IMR-90 (cell line): ENCODE measurements at regions not wholly inside any gene's neighbourhood (a gene's known extent, or its start where the extent isn't known, plus 50 kb on each side); places are given as distances from the start of the nearest gene placed in this dataset.
A peak's percentile ranks its signal among the peaks of the same experiment; 100 is the strongest.

ENCODE experiments used
- ATAC-seq: fragments of 200-7000 bp; cut with Tn5 transposase; 2 replicates; pipeline ENCODE4 v1.9.1; 2020; ENCODE audit warnings: low read depth, mild to moderate bottlenecking, moderate library complexity
- BruUV-seq: library from RNA; stranded (reverse); fragments of 400-500 nt; replicated peaks from 2 replicates; lab custom pipeline; 2021; lab: Mats Ljungman, UMichigan
- CTCF ChIA-PET: fragments of 300-600 bp; formaldehyde crosslinking; extraction: SDS; loops from one replicate; lab custom pipeline; 2021; ENCODE audit warnings: antibody characterized with exemption; lab: Yijun Ruan, JAX
- POLR2A ChIA-PET: fragments of 300-600 bp; sonication (Branson Sonifier 250); formaldehyde crosslinking; loops from one replicate; lab custom pipeline; 2022; ENCODE audit warnings: antibody characterized with exemption; ENCODE audit not compliant: unreplicated experiment; lab: Charles Lee
- DNase-seq: peaks from one replicate; pipeline ENCODE4 v3.0.0; 2013
- H2AFZ ChIP-seq: replicated peaks from 2 replicates; pipeline ENCODE3; 2013; ENCODE audit warnings: low read length, mild to moderate bottlenecking; ENCODE audit not compliant: poor library complexity
- H2AK5ac ChIP-seq: 2 replicates; pipeline ENCODE4 v1.6.1; 2013; ENCODE audit warnings: low read depth, low read length, inconsistent platforms
- H2AK9ac ChIP-seq: replicated peaks from 2 replicates; pipeline ENCODE3; 2013; ENCODE audit warnings: mild to moderate bottlenecking, low read depth, low read length, moderate library complexity; ENCODE audit not compliant: poor library complexity
- H2BK120ac ChIP-seq: 2 replicates; pipeline ENCODE4 v1.6.1; 2013; ENCODE audit warnings: low read depth, low read length, inconsistent platforms
- H2BK15ac ChIP-seq: 3 replicates; pipeline ENCODE4 v1.6.1; 2013; ENCODE audit warnings: low read depth, low read length, inconsistent platforms
- H2BK20ac ChIP-seq: 2 replicates; pipeline ENCODE4 v1.6.1; 2013; ENCODE audit warnings: low read depth, mild to moderate bottlenecking, inconsistent platforms, low read length, moderate library complexity
- H2BK5ac ChIP-seq: 2 replicates; pipeline ENCODE4 v1.6.1; 2013; ENCODE audit warnings: mild to moderate bottlenecking, low read depth, low read length, inconsistent platforms; ENCODE audit not compliant: poor library complexity, severe bottlenecking
- H3K14ac ChIP-seq: replicated peaks from 2 replicates; pipeline ENCODE4 v1.6.1; 2013; ENCODE audit warnings: low read depth, low read length, inconsistent platforms
- H3K18ac ChIP-seq: 2 replicates; pipeline ENCODE4 v1.6.1; 2013; ENCODE audit warnings: low read depth, low read length, control low read depth
- H3K23ac ChIP-seq: 2 replicates; pipeline ENCODE4 v1.6.1; 2013; ENCODE audit warnings: low read depth, low read length, inconsistent platforms
- H3K27ac ChIP-seq: 2 replicates; pipeline ENCODE4 v1.5.1; 2013; ENCODE audit warnings: mild to moderate bottlenecking, control low read depth, low read length; ENCODE audit not compliant: insufficient read depth
- H3K27me3 ChIP-seq: 2 replicates; pipeline ENCODE4 v1.6.1; 2013; ENCODE audit warnings: low read length; ENCODE audit not compliant: control insufficient read depth, insufficient read depth
- H3K36me3 ChIP-seq: 2 replicates; pipeline ENCODE4 v1.6.1; 2013; ENCODE audit warnings: low read length, mixed read lengths; ENCODE audit not compliant: control insufficient read depth, insufficient read depth
- H3K4ac ChIP-seq: 2 replicates; pipeline ENCODE4 v1.6.1; 2013; ENCODE audit warnings: low read depth, low read length, inconsistent platforms
- H3K4me1 ChIP-seq: 2 replicates; pipeline ENCODE4 v1.6.1; 2013; ENCODE audit warnings: low read length, mixed read lengths; ENCODE audit not compliant: control insufficient read depth, insufficient read depth
- H3K4me2 ChIP-seq: 2 replicates; pipeline ENCODE4 v1.6.1; 2013; ENCODE audit warnings: low read depth, mild to moderate bottlenecking, control low read depth, low read length, moderate library complexity
- H3K4me3 ChIP-seq: 2 replicates; pipeline ENCODE4 v1.5.1; 2013; ENCODE audit warnings: low read depth, mild to moderate bottlenecking, control low read depth, low read length, moderate library complexity; ENCODE audit not compliant: insufficient read depth
- H3K56ac ChIP-seq: 2 replicates; pipeline ENCODE4 v1.6.1; 2013; ENCODE audit warnings: low read length, inconsistent platforms; ENCODE audit not compliant: insufficient read depth; ENCODE audit errors: extremely low read depth
- H3K79me1 ChIP-seq, 2 experiments: 2 replicates each; pipeline ENCODE4 v1.6.1; 2013; ENCODE audit warnings: low read length in 2 of 2, inconsistent platforms in 1 of 2, low read depth in 1 of 2
- H3K9ac ChIP-seq: 2 replicates; pipeline ENCODE4 v1.6.1; 2013; ENCODE audit warnings: low read depth, low read length, control low read depth
- H3K9me1 ChIP-seq: 2 replicates; pipeline ENCODE4 v1.6.1; 2013; ENCODE audit warnings: low read length, inconsistent platforms; ENCODE audit not compliant: insufficient read depth
- H3K9me3 ChIP-seq: 2 replicates; pipeline ENCODE4 v1.6.1; 2013; ENCODE audit warnings: low read length; ENCODE audit not compliant: control insufficient read depth, insufficient read depth
- H4K20me1 ChIP-seq: 2 replicates; pipeline ENCODE4 v1.6.1; 2013; ENCODE audit warnings: low read length, inconsistent platforms; ENCODE audit not compliant: insufficient read depth
- H4K5ac ChIP-seq: 2 replicates; pipeline ENCODE4 v1.6.1; 2013; ENCODE audit warnings: mild to moderate bottlenecking, low read depth, low read length, control low read depth
- H4K8ac ChIP-seq, 2 experiments: 2 replicates each; pipeline ENCODE4 v1.6.1; 2013; ENCODE audit warnings: low read depth in 2 of 2, low read length in 2 of 2, control low read depth in 1 of 2, inconsistent platforms in 1 of 2
- H4K91ac ChIP-seq: 2 replicates; pipeline ENCODE4 v1.6.1; 2013; ENCODE audit warnings: low read depth, low read length, inconsistent platforms; ENCODE audit not compliant: insufficient read depth
- BHLHE40 ChIP-seq: fragments of 150-350 bp; IDR thresholded peaks from 2 replicates; pipeline ENCODE4 v1.6.1; 2016; ENCODE audit warnings: mild to moderate bottlenecking, low read depth, low read length
- WGBS, 2 experiments: methylation state at CpG; one replicate each; pipeline versions ENCODE4 v1.1.5 to v1.1.7; 2013; ENCODE audit warnings: missing lambda C conversion rate in 2 of 2; ENCODE audit not compliant: insufficient read length in 1 of 2; ENCODE audit errors: extremely low coverage in 2 of 2; 5-methylcytosine and 5-hydroxymethylcytosine counted together
- dilution Hi-C: fragments of 300-500 bp; cut with HindIII; formaldehyde crosslinking; loops from one replicate; pipeline ENCODE4 v1.14.3; 2018; ENCODE audit warnings: low sequenced_read_pairs; ENCODE audit not compliant: unreplicated experiment
- in situ Hi-C: fragments of 300-500 bp; cut with MboI; formaldehyde crosslinking; loops from 3 replicates; pipeline ENCODE4 v1.14.3; 2019; ENCODE audit warnings: low sequenced_read_pairs, inconsistent platforms, mixed read lengths
- intact Hi-C: fragments of 100-400 bp; cut with micrococcal nuclease; formaldehyde crosslinking; loops from 2 replicates; pipeline ENCODE4 v1.10.0; 2022

GRCh38 chr4:108417923-108418322 is 202.5 kb upstream of the RPL34 start:
- H3K4me3 ChIP-seq: no peak overlapping the region
- H3K56ac ChIP-seq: no peak overlapping the region
- H3K79me1 ChIP-seq: no peaks in the 10 kb centered on the region
- BruUV-seq: no TSS peak
- no peak overlapping the region for H2AK9ac ChIP-seq
- H2BK20ac ChIP-seq: no peak overlapping the region
- peak; percentile 57; the same call in 1 of the 2 replicates for ATAC-seq
- no CpG with 5 or more reads among the region's 1 CpG for WGBS, 2 experiments
- no peak overlapping the region for H2BK120ac ChIP-seq
- H4K8ac ChIP-seq: no peak overlapping the region
- intact Hi-C loops (no loop called here), in situ Hi-C loops (no loop called here), dilution Hi-C loops (no loop called here)
- no peak for TF ChIP-seq BHLHE40
- H3K4ac ChIP-seq: no peak overlapping the region
- ChIA-PET POLR2A (interaction anchor here (0.6 kb wide), 1 partner anchor 82 kb away, joined by 3 read pairs; no protein-coding TSS in a partner anchor), CTCF (interaction anchor here (0.7 kb wide), 1 partner anchor 15 kb away, joined by 4 read pairs; no protein-coding TSS in a partner anchor)
- H4K20me1 ChIP-seq: no peaks in the 10 kb centered on the region
- peaks cover 2% of the 10 kb centered on the region for H3K27me3 ChIP-seq
- no peak overlapping the region for H2BK15ac ChIP-seq
- no peak overlapping the region for H3K14ac ChIP-seq
- no peak overlapping the region for H3K9ac ChIP-seq
- H3K4me1 ChIP-seq: no peaks in the 10 kb centered on the region
- H3K27ac ChIP-seq: no peak overlapping the region
- H3K9me3 ChIP-seq: no peaks in the 10 kb centered on the region
- H3K4me2 ChIP-seq: no peak overlapping the region
- H4K5ac ChIP-seq: no peak overlapping the region
- DNase-seq: peak; percentile 46
- no peak overlapping the region for H3K23ac ChIP-seq
- H2BK5ac ChIP-seq: no peak overlapping the region
- no peak overlapping the region for H2AFZ ChIP-seq
- H3K9me1 ChIP-seq: no peaks in the 10 kb centered on the region
- H3K18ac ChIP-seq: no peak overlapping the region
- no peak overlapping the region for H4K91ac ChIP-seq
- H3K36me3 ChIP-seq: no peaks in the 10 kb centered on the region
- H2AK5ac ChIP-seq: no peak overlapping the region
